AG10803 (cell line): ENCODE measurements at regions not wholly inside any gene's neighbourhood (a gene's known extent, or its start where the extent isn't known, plus 50 kb on each side); places are given as distances from the start of the nearest gene placed in this dataset.
"Not testable (repeated sequence)": the region's sequence is repeated elsewhere in the genome, so short reads cannot be mapped to it uniquely, and the experiment has no call there.

Experiments
- DNase-seq: peaks from one replicate; pipeline ENCODE4 v3.0.0; 2010; ENCODE audit warnings: low read depth
- H3K4me3 ChIP-seq: 2 replicates; pipeline ENCODE4 v1.5.1; 2011; ENCODE audit warnings: mild to moderate bottlenecking, low read length, control low read depth
- CTCF ChIP-seq: conservative IDR thresholded peaks from 2 replicates; pipeline ENCODE4 v1.5.1; 2011; ENCODE audit warnings: mild to moderate bottlenecking, low read length, control low read depth, inconsistent platforms

- no peak for DNase-seq
Observed at GRCh38 chr6:106866875-106867658, 107.5 kb downstream of the CD24 start.

DNA sequence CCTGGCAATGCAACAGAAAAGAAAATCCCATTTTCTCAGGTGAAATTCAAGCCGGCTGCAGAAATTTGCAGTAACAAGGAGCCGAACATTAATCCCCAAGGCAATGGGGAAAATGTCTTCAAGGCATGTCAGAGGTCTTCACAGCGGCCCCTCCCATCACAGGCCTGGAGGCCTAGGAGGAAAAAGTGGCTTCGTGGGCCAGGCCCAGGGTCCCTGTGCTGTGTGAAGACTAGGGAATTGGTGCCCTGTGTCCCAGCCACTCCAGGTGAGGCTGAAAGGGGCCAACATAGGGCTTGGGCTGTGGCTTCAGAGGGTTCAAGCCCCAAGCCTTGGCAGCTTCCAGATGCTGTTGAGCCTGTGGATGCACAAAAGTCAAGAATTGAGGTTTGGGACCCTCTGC lies 111.7 kb downstream of the CD24 start:
- no peak for DNase-seq
- no peak for TF ChIP-seq CTCF
- no peak overlapping the region for H3K4me3 ChIP-seq

More at GRCh38 chr6:106866875-106867658, 107.5 kb downstream of the CD24 start:
- TF ChIP-seq CTCF: no peak
- no peak overlapping the region for H3K4me3 ChIP-seq

DNA sequence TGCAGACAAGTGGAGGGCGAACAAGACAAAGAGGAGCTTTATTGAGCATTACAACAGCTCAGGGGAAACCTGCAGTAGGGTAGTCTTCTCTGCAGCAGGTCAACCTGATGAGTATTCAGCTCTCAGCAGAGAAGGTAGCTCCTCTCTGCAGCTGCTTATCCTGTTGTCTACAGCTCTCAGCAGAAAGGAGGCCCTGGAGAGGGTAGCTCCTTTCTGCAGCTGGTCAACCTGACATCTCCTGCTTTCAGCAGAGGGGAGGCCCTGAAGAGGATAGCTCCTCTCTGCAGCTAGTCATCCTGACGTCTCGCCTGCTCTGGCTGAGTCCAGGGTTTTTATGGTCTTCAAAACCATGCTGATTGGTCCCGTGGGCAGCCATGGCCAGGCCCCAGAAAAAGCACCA lies 113.6 kb downstream of the CD24 start:
- no peak for TF ChIP-seq CTCF
- no peak overlapping the region for H3K4me3 ChIP-seq
- DNase-seq: no peak

- peak; percentile 81 for DNase-seq
- TF ChIP-seq CTCF: no peak
- no peak overlapping the region for H3K4me3 ChIP-seq
Observed at GRCh38 chr6:106858653-106859092, 115.9 kb downstream of the CD24 start.

- H3K4me3 ChIP-seq: no peak overlapping the region
- no peak for TF ChIP-seq CTCF
- DNase-seq: no peak
Observed at GRCh38 chr6:106857771-106858652, 116.5 kb downstream of the CD24 start.

DNA sequence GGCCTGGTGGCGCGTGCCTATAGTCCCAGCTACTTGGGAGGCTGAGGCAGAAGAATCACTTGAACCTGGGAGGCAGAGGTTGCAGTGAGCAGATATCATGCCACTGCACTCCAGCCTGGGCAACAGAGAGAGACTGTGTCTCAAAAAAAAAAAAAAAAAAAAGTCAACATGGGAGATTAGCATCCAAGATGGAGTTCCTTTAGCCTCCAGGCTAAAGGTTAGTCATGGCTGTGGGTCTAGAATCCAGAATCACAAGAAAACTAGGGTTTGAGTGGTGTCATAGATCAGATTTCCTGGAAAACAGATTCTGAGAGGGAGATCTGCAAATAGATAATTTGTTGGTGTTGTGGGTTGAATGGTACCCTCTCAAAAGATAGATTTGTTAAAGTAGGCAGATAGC lies 117.2 kb downstream of the CD24 start:
- DNase-seq, H3K4me3 ChIP-seq: not testable (repeated sequence)

DNA sequence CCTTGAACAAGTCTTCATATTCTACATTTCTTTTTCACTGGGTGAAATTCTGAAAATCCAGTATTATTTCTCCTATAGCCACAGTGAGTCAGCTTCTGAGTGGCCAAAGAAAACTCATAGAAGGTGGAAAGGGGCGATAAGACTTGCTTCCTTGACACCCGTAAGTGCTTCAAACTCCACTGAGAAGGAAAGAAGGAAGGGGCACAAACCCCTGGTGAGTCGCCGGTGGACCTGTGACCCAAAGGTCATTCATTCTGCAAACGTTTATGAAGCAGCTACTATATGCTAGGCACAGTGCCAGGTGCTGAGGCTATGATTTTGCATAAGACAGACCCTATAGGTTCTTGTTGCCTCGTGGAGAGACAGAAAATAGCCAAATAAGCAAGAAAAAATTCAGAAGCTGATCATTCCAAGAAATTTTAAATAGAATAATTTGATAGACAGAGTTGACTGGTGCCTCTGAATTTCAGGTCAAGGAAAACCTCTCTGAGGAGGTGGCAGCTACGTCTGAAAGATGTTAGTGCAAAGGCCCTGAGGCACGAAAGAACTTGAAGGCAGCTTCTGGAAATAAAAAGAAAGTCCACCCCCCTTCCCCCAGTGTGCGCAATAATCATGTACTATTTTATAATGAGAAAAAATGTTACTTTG lies 118.2 kb downstream of the CD24 start:
- DNase-seq: no peak
- no peak for TF ChIP-seq CTCF
- no peak overlapping the region for H3K4me3 ChIP-seq
